ENCODE measurements at regions not wholly inside any gene's neighbourhood (a gene's known extent, or its start where the extent isn't known, plus 50 kb on each side); places are given as distances from the start of the nearest gene placed in this dataset.

DNA sequence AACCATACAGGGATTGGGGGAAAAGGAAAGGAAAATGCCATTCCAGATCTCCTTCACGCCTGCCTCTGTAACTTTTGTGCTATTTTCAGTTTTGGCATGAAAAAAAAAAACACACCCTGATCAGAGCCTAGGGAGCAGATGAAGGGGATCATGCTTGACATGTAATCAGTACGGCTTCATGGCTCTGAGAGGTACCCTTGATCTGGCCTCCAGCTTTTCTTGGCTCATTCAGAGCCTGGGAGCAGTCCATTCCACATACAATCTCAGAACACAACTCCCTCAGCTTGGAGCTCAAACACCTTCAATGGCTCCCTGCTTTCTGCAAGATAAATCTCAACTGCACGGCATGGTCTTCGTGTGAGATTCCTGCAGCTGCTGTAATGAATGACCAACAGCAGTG lies 422.8 kb upstream of the ZMIZ1 start:
- DNase-seq = no peak
- H3K4me1 ChIP-seq = no peaks in the 10 kb centered on the region; the same call in 1 of the 2 replicates
- no peaks in the 10 kb centered on the region for H3K27me3 ChIP-seq
- no peak overlapping the region for H3K4me3 ChIP-seq (ENCODE audit: low read depth, low read length)
- no peaks in the 10 kb centered on the region for H3K9me3 ChIP-seq
- no peaks in the 10 kb centered on the region for H3K36me3 ChIP-seq
- TF ChIP-seq, protein P1, sequence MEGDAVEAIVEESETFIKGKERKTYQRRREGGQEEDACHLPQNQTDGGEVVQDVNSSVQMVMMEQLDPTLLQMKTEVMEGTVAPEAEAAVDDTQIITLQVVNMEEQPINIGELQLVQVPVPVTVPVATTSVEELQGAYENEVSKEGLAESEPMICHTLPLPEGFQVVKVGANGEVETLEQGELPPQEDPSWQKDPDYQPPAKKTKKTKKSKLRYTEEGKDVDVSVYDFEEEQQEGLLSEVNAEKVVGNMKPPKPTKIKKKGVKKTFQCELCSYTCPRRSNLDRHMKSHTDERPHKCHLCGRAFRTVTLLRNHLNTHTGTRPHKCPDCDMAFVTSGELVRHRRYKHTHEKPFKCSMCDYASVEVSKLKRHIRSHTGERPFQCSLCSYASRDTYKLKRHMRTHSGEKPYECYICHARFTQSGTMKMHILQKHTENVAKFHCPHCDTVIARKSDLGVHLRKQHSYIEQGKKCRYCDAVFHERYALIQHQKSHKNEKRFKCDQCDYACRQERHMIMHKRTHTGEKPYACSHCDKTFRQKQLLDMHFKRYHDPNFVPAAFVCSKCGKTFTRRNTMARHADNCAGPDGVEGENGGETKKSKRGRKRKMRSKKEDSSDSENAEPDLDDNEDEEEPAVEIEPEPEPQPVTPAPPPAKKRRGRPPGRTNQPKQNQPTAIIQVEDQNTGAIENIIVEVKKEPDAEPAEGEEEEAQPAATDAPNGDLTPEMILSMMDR (IDR thresholded peaks at IDR 0.05; ENCODE audit: low read depth, low read length) = no peak

DNA sequence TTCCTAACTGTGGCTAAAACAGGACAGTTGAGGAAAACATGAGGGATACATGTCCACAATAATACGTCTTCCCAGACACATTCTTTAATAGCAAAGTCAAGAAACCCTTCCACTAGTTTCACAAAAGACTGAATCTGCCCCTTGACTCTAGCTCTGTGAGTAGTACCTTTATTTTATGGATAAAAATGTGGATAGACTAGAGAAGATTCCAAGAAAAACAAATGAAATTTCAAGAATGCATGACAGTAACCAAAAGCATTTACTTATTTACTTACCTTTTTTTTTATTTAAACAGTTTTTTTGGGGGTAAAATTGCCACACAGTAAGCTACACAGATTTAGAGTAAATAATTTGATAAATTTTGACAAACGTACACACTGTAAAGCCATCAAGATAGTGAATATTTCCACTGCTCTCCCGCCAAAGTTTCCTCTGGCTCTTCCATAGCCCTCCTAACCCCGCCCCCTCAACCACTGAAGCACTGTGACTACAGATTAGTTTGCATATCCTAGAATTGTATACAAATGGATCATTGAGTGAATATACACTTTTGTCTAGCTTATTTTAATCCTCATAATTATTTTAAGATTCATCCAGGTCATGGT lies 420.4 kb upstream of the ZMIZ1 start:
- no peak for DNase-seq
- H3K4me3 ChIP-seq (ENCODE audit: low read depth, low read length) = no peak overlapping the region
- no peaks in the 10 kb centered on the region for H3K4me1 ChIP-seq
- H3K9me3 ChIP-seq = no peaks in the 10 kb centered on the region
- TF ChIP-seq, protein P1 (IDR thresholded peaks at IDR 0.05; ENCODE audit: low read depth, low read length) = no peak
- H3K27me3 ChIP-seq = no peaks in the 10 kb centered on the region
- no peaks in the 10 kb centered on the region for H3K36me3 ChIP-seq

DNA sequence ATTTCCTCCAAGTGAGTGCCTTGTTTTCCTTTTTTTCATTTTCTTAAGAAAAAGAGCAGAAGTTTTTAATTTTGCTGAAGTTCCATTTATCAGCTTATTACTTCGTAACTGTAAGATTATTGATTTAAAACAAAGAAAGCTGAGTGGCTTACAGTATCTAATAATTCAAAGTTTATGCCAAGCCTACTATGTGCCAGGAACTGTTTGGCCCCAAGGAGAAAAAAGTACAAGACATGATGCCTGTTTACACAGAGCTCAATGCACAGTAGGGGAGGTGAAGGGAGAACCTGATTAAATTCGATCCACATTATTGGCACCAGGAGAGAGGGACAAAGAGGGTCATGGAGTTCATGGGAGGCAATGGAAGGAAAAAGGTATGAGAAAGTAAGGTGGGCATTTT lies 419.3 kb upstream of the ZMIZ1 start:
- H3K27me3 ChIP-seq = no peaks in the 10 kb centered on the region
- H3K4me3 ChIP-seq (ENCODE audit: low read depth, low read length) = no peak overlapping the region
- H3K4me1 ChIP-seq = no peaks in the 10 kb centered on the region
- no peaks in the 10 kb centered on the region for H3K9me3 ChIP-seq
- no peaks in the 10 kb centered on the region for H3K36me3 ChIP-seq
- TF ChIP-seq, protein P1 (IDR thresholded peaks at IDR 0.05; ENCODE audit: low read depth, low read length) = no peak
- no peak for DNase-seq

DNA sequence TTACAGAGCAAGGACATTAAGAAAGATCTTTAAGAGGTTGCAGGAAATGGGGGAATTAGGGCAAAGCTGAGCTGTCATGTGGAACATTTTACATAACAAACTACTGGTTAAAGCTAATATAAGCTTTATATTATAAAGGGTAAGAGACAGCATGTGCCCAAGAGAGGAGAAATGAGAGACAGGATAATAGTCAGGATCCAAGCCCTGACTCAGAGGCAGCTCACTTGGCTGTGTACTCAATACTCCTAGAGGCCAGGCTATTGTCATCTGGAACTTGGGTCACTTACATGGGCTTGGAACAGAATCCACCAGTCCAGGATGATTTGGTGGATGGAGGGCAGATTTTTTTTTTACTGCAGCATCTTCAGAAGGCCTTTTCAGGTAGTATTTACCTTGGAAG lies 418.6 kb upstream of the ZMIZ1 start:
- Histone ChIP-seq H3K36me3 (no peaks in the 10 kb centered on the region), H3K9me3 (no peaks in the 10 kb centered on the region), H3K4me3 (ENCODE audit: low read depth, low read length) (no peak overlapping the region), H3K4me1 (no peaks in the 10 kb centered on the region), H3K27me3 (no peaks in the 10 kb centered on the region)
- DNase-seq = no peak
- TF ChIP-seq, protein P1 (IDR thresholded peaks at IDR 0.05; ENCODE audit: low read depth, low read length) = no peak

DNA sequence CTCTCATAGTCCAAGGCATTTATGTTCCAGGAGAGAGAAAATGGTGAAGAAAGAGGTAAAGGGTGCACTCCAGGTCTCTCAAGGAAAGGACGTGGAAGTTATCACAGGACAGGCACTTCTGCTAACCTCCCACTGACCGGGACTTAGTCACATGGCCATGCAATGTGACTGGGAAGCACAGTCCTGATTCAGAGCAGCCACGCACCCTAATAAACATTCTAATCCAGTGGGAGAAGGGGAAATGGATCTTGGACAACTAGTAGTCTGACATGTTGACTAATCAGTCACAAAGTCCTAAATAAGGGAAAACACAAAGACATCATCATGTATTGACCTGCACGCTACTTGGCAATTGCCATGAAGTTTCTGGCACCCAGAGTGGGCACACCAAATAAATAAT lies 417.5 kb upstream of the ZMIZ1 start:
- DNase-seq = no peak
- H3K4me3 ChIP-seq (ENCODE audit: low read depth, low read length) = no peak overlapping the region
- TF ChIP-seq, protein P1 (IDR thresholded peaks at IDR 0.05; ENCODE audit: low read depth, low read length) = no peak
- H3K27me3 ChIP-seq = no peaks in the 10 kb centered on the region
- no peaks in the 10 kb centered on the region for H3K9me3 ChIP-seq
- H3K4me1 ChIP-seq = peaks cover 10% of the 10 kb centered on the region
- no peaks in the 10 kb centered on the region for H3K36me3 ChIP-seq

DNA sequence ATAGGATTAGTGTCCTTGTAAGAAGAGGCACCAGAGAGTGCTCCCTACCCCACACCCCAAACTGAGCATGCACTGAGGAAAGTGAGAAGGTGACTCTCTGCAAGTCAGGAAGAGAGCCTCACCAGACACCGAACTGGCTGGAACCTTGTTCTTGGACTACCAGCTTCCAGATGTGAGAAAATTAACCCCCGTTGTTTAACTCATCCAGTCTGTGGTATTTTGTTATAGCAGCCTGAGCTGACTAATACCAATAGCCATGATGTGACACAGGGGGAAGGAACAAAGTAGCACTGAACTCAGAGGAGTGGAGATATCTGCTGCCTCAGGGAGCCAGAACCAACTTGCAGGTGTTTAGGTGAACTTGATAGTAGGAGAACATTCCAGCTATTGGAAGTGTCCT lies 415.2 kb upstream of the ZMIZ1 start:
- Histone ChIP-seq H3K27me3 (no peaks in the 10 kb centered on the region), H3K9me3 (no peaks in the 10 kb centered on the region), H3K4me1 (peaks cover 22% of the 10 kb centered on the region), H3K4me3 (ENCODE audit: low read depth, low read length) (no peak overlapping the region), H3K36me3 (no peaks in the 10 kb centered on the region)
- no peak for DNase-seq
- TF ChIP-seq, protein P1 (IDR thresholded peaks at IDR 0.05; ENCODE audit: low read depth, low read length) = no peak
